HG03064 (cell line): ENCODE measurements at regions not wholly inside any gene's neighbourhood (a gene's known extent, or its start where the extent isn't known, plus 50 kb on each side); places are given as distances from the start of the nearest gene placed in this dataset.

Experiments
- ATAC-seq: cut with Tn5 transposase; IDR thresholded peaks from one replicate; pipeline ENCODE4 v1.9.1; 2021; ENCODE audit warnings: low read depth; ENCODE audit not compliant: unreplicated experiment

- no peak for ATAC-seq
These were observed 51.5 kb upstream of the ANTXR2 start for GRCh38 chr4:80124246-80125211.
